Breast epithelium (tissue), 3 donors: ENCODE measurements at regions not wholly inside any gene's neighbourhood (a gene's known extent, or its start where the extent isn't known, plus 50 kb on each side); places are given as distances from the start of the nearest gene placed in this dataset.

Experiments
- CTCF ChIP-seq, 3 donors: fragments of 450-650 bp; IDR thresholded peaks; one replicate each; pipeline ENCODE4 v1.5.1; 2016 to 2017; ENCODE audit warnings: antibody characterized with exemption in 3 of 3, mild to moderate bottlenecking in 3 of 3, moderate library complexity in 3 of 3
- POLR2AphosphoS5 ChIP-seq, 3 donors: sonication (generic); formaldehyde crosslinking; IDR thresholded peaks; one replicate each; pipeline ENCODE4 v1.6.1; 2017; ENCODE audit warnings: antibody characterized with exemption in 3 of 3

- TF ChIP-seq CTCF (IDR thresholded peaks at IDR 0.05) (no peak), POLR2AphosphoS5 (IDR thresholded peaks at IDR 0.05) (no peak)
Observed at GRCh38 chr14:82951171-82951570, 1417.5 kb upstream of the SEL1L start.
